WERI-Rb-1 (cell line): ENCODE measurements at regions not wholly inside any gene's neighbourhood (a gene's known extent, or its start where the extent isn't known, plus 50 kb on each side); places are given as distances from the start of the nearest gene placed in this dataset.

Experiments
- DNase-seq: peaks from one replicate; pipeline ENCODE4 v3.0.0-alpha.2; 2020
- H3K27ac ChIP-seq: fragments of 250-450 bp; sonication (Bioruptor Pico); 2 replicates; pipeline ENCODE4 v1.5.1; 2020; ENCODE audit warnings: mild to moderate bottlenecking, moderate library complexity
- H3K27me3 ChIP-seq: fragments of 250-450 bp; sonication (Bioruptor Pico); 2 replicates; pipeline ENCODE4 v1.5.1; 2021; ENCODE audit warnings: mild to moderate bottlenecking, low read depth, moderate library complexity; ENCODE audit not compliant: insufficient read depth, severe bottlenecking
- H3K36me3 ChIP-seq: fragments of 250-450 bp; sonication (Bioruptor Pico); 2 replicates; pipeline ENCODE4 v1.5.1; 2020; ENCODE audit warnings: mild to moderate bottlenecking, moderate library complexity
- H3K4me3 ChIP-seq: 2 replicates; pipeline ENCODE4 v1.5.1; 2011; ENCODE audit warnings: low read depth, mild to moderate bottlenecking, control low read depth, low read length
- H3K9me3 ChIP-seq: fragments of 250-450 bp; sonication (Bioruptor Pico); 2 replicates; pipeline ENCODE4 v1.5.1; 2021; ENCODE audit warnings: mild to moderate bottlenecking, moderate library complexity; ENCODE audit not compliant: severe bottlenecking
- TF ChIP-seq, protein P1 (sequence below): IDR thresholded peaks from 2 replicates; pipeline ENCODE4 v1.5.1; 2011; ENCODE audit warnings: low read depth, mild to moderate bottlenecking, control low read depth, inconsistent platforms, low read length

DNA sequence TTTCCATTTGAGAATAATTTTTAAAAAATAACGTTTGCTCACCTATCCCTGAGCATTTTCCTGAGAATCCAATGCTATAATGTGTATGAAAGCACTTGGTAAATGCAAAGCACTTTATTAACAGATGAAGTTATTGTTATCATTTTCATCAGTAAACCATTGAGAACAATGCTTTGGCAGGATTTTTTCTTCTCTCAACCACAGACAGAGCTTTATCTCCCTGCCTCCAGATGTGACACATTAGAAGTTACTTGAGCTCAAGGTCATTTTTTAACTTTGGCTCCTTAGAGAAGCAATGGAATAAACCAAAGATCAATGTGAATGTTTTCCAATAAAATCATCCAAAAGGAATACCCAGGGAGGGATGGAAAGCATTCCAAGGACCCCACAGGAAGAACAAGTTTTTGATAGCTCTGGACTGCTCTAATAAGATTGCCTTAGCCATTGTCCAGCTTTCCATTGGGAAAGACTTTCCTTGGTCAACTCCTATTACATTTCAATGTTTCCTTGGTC is 118.9 kb upstream of the NT5C1B start:
- H3K36me3 ChIP-seq = no peaks in the 10 kb centered on the region
- H3K27ac ChIP-seq = no peak overlapping the region
- no peaks in the 10 kb centered on the region for H3K9me3 ChIP-seq
- TF ChIP-seq, protein P1, sequence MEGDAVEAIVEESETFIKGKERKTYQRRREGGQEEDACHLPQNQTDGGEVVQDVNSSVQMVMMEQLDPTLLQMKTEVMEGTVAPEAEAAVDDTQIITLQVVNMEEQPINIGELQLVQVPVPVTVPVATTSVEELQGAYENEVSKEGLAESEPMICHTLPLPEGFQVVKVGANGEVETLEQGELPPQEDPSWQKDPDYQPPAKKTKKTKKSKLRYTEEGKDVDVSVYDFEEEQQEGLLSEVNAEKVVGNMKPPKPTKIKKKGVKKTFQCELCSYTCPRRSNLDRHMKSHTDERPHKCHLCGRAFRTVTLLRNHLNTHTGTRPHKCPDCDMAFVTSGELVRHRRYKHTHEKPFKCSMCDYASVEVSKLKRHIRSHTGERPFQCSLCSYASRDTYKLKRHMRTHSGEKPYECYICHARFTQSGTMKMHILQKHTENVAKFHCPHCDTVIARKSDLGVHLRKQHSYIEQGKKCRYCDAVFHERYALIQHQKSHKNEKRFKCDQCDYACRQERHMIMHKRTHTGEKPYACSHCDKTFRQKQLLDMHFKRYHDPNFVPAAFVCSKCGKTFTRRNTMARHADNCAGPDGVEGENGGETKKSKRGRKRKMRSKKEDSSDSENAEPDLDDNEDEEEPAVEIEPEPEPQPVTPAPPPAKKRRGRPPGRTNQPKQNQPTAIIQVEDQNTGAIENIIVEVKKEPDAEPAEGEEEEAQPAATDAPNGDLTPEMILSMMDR = no peak
- no peak for DNase-seq
- no peak overlapping the region for H3K4me3 ChIP-seq
- H3K27me3 ChIP-seq = peaks cover 18% of the 10 kb centered on the region

DNA sequence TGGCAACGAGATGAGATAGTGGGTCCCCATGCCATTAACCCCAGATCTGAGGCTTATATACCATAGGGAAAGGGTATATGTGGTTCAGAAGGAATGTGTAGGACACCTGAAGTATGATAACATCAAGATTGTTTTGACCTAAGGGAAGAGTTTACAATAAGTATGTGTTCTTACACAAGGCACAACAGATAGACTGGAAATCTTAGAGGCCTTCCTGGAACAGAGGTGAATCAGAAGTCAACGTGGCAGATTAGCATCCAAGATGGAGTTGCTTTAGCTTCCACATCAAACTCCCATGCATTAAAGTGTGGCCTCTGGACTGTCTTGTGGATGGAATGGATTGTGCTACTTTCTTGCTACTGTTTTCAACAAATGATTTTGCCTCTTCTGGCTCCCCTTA is 116.6 kb upstream of the NT5C1B start:
- no peaks in the 10 kb centered on the region for H3K36me3 ChIP-seq
- H3K4me3 ChIP-seq = no peak overlapping the region
- TF ChIP-seq, protein P1 = no peak
- DNase-seq = no peak
- no peak overlapping the region for H3K27ac ChIP-seq
- peaks cover 34% of the 10 kb centered on the region for H3K27me3 ChIP-seq
- H3K9me3 ChIP-seq = no peaks in the 10 kb centered on the region

DNA sequence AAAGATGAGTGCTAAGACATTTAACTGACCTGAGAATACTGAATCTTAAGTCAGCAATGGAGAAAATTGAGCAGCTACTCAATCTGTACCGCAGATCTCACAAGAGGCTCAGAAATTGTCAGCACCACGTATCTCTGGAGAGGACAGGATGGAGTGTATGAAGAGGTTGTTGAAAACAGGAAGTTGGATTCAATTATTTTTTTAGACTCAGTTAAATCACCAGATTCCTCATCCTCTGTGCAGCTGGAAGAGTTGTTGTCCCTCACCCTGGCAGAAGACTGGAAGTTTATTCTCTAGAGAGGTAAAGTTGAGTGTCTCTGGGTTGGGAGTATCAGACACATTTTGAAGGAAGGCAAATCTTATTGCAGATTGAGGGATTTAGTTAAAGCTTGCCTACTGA is 114.9 kb upstream of the NT5C1B start:
- no peak for DNase-seq
- Histone ChIP-seq H3K9me3 (no peaks in the 10 kb centered on the region), H3K36me3 (no peaks in the 10 kb centered on the region), H3K4me3 (no peak overlapping the region), H3K27ac (no peak overlapping the region), H3K27me3 (peaks cover 45% of the 10 kb centered on the region)
- TF ChIP-seq, protein P1 = no peak

DNA sequence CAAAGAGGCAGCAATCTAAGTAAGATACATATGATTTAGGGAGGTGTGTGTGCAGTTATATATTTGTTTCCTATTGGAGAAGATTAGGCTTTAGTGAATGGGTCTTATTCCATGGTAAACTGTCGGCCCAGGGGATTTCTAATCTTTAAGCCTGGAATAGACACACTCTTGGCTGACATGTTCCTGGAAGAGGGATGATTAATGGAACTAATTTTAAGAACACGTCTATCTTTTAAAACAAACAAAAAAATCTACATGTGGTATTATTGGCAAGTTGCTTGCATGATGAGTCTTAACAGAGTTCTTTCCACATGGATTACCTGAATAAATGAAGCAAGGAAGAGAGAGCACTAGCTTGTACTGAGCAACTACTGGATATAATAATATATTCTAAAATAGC is 114.2 kb upstream of the NT5C1B start:
- Histone ChIP-seq H3K9me3 (no peaks in the 10 kb centered on the region), H3K27ac (no peak overlapping the region), H3K27me3 (peaks cover 49% of the 10 kb centered on the region), H3K36me3 (no peaks in the 10 kb centered on the region), H3K4me3 (no peak overlapping the region)
- no peak for DNase-seq
- TF ChIP-seq, protein P1 = no peak

DNA sequence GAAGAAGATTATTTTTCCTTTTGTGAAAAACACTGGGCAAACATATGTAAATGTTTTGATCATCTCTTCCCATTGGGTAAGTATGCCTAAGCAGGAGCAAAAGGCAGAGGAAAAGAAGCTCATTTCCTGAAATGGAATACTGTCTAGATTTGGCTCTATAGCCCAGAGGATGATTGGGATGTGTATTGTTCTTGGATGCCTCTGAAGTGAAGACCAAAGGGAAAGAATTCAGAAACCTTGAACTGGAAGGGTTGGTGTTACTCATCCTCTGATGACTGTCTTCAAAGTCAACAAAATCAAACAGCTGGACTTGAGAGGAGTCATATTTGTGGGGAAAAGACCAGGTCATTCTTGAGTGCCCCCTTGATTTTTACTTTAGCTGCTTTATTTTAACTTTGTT is 112.6 kb upstream of the NT5C1B start:
- no peak overlapping the region for H3K27ac ChIP-seq
- peaks cover 53% of the 10 kb centered on the region for H3K27me3 ChIP-seq
- H3K36me3 ChIP-seq = no peaks in the 10 kb centered on the region
- TF ChIP-seq, protein P1 = no peak
- H3K4me3 ChIP-seq = no peak overlapping the region
- no peak for DNase-seq
- no peaks in the 10 kb centered on the region for H3K9me3 ChIP-seq

DNA sequence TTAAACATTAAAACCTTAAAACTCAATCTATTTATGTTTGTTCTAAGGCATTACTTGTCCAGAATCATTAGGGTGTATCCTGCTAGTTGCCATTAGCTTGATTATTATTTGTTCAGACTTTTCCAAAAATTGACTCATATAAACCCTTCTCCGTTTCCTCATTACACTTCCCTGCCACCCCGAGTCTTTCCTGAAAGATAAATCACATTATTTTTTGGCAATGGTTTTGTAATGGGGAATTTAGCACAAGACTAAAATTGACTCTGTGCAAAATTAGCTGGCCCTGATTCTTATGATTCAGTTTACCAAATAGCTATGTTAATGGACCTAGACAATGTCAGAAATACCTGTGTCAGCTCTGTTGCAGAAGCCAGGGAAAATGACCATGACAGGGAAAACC is 112.2 kb upstream of the NT5C1B start:
- no peaks in the 10 kb centered on the region for H3K9me3 ChIP-seq
- TF ChIP-seq, protein P1 = no peak
- DNase-seq = no peak
- H3K36me3 ChIP-seq = no peaks in the 10 kb centered on the region
- H3K27me3 ChIP-seq = peaks cover 53% of the 10 kb centered on the region
- H3K4me3 ChIP-seq = no peak overlapping the region
- H3K27ac ChIP-seq = no peak overlapping the region
